Hepatocyte (in vitro differentiated cells): ENCODE measurements at regions not wholly inside any gene's neighbourhood (a gene's known extent, or its start where the extent isn't known, plus 50 kb on each side); places are given as distances from the start of the nearest gene placed in this dataset.

ENCODE experiments used
- DNase-seq: peaks from one replicate; pipeline ENCODE4 v3.0.0-alpha.2; 2016; ENCODE audit warnings: low spot score
- H2AFZ ChIP-seq: fragments of 200-600 bp; sonication (generic); 2 replicates; pipeline ENCODE4 v1.6.0; 2016; ENCODE audit warnings: antibody characterized with exemption, mild to moderate bottlenecking
- H3K27ac ChIP-seq: fragments of 200-600 bp; sonication (generic); 2 replicates; pipeline ENCODE4 v1.5.1; 2016; ENCODE audit warnings: mild to moderate bottlenecking
- H3K27me3 ChIP-seq: fragments of 200-600 bp; sonication (generic); 2 replicates; pipeline ENCODE4 v1.6.1; 2016
- H3K36me3 ChIP-seq: fragments of 200-600 bp; sonication (generic); replicated peaks from 2 replicates; pipeline ENCODE4 v1.5.1; 2016; ENCODE audit warnings: low read depth; ENCODE audit not compliant: insufficient read depth
- H3K4me1 ChIP-seq: fragments of 200-600 bp; sonication (generic); 2 replicates; pipeline ENCODE4 v1.5.1; 2016; ENCODE audit warnings: mild to moderate bottlenecking, moderate library complexity; ENCODE audit not compliant: insufficient read depth
- H3K4me2 ChIP-seq: fragments of 200-600 bp; sonication (generic); 2 replicates; pipeline ENCODE4 v1.6.0; 2016
- H3K4me3 ChIP-seq: fragments of 200-600 bp; sonication (generic); 2 replicates; pipeline ENCODE4 v1.5.1; 2016; ENCODE audit warnings: mild to moderate bottlenecking
- H3K79me2 ChIP-seq: fragments of 200-600 bp; sonication (generic); 2 replicates; pipeline ENCODE4 v1.6.0; 2017; ENCODE audit warnings: mild to moderate bottlenecking
- H3K9me2 ChIP-seq: fragments of 200-600 bp; sonication (generic); replicated peaks from 2 replicates; pipeline ENCODE4 v1.6.0; 2017; ENCODE audit warnings: mild to moderate bottlenecking; ENCODE audit not compliant: insufficient read depth
- H3K9me3 ChIP-seq: fragments of 200-600 bp; sonication (generic); 2 replicates; pipeline ENCODE4 v1.5.1; 2016; ENCODE audit warnings: low read depth, mild to moderate bottlenecking
- H4K20me1 ChIP-seq: fragments of 200-600 bp; sonication (generic); 2 replicates; pipeline ENCODE4 v1.6.0; 2016; ENCODE audit warnings: mild to moderate bottlenecking; ENCODE audit not compliant: insufficient read depth, poor library complexity, severe bottlenecking
- CTCF ChIP-seq: fragments of 200-600 bp; sonication (generic); IDR thresholded peaks from 2 replicates; pipeline ENCODE4 v1.5.1; 2016; ENCODE audit warnings: antibody characterized with exemption, mild to moderate bottlenecking; ENCODE audit not compliant: poor library complexity
- EZH2 ChIP-seq: fragments of 200-600 bp; sonication (generic); IDR thresholded peaks from 2 replicates; pipeline ENCODE4 v1.6.1; 2016; ENCODE audit warnings: antibody characterized with exemption, mild to moderate bottlenecking, borderline replicate concordance
- EZH2phosphoT487 ChIP-seq: fragments of 200-600 bp; sonication (generic); IDR thresholded peaks from one replicate; pipeline ENCODE4 v1.6.1; 2018; ENCODE audit warnings: antibody characterized with exemption, mild to moderate bottlenecking, low read depth, moderate library complexity; ENCODE audit not compliant: unreplicated experiment, severe bottlenecking
- WGBS: methylation state at CpG from one replicate; pipeline ENCODE4 v1.1.6; 2016; ENCODE audit warnings: low lambda C conversion rate; ENCODE audit errors: missing lambda C conversion rate; 5-methylcytosine and 5-hydroxymethylcytosine counted together

- Histone ChIP-seq H4K20me1 (no peaks in the 10 kb centered on the region), H3K4me3 (no peak overlapping the region), H3K27me3 (no peaks in the 10 kb centered on the region), H2AFZ (no peak overlapping the region), H3K9me2 (no peaks in the 10 kb centered on the region), H3K36me3 (no peaks in the 10 kb centered on the region), H3K27ac (no peak overlapping the region), H3K9me3 (no peaks in the 10 kb centered on the region), H3K4me2 (no peak overlapping the region), H3K4me1 (no peaks in the 10 kb centered on the region), H3K79me2 (no peaks in the 10 kb centered on the region)
- no peak for TF ChIP-seq CTCF
- no peak for TF ChIP-seq EZH2phosphoT487
- TF ChIP-seq EZH2, result no peak
- no peak for DNase-seq
- 84% methylated on average over 6 of the region's 10 CpGs for WGBS
These were observed 114.2 kb downstream of the SLC16A1 start for GRCh38 chr1:112841825-112842224.

DNA sequence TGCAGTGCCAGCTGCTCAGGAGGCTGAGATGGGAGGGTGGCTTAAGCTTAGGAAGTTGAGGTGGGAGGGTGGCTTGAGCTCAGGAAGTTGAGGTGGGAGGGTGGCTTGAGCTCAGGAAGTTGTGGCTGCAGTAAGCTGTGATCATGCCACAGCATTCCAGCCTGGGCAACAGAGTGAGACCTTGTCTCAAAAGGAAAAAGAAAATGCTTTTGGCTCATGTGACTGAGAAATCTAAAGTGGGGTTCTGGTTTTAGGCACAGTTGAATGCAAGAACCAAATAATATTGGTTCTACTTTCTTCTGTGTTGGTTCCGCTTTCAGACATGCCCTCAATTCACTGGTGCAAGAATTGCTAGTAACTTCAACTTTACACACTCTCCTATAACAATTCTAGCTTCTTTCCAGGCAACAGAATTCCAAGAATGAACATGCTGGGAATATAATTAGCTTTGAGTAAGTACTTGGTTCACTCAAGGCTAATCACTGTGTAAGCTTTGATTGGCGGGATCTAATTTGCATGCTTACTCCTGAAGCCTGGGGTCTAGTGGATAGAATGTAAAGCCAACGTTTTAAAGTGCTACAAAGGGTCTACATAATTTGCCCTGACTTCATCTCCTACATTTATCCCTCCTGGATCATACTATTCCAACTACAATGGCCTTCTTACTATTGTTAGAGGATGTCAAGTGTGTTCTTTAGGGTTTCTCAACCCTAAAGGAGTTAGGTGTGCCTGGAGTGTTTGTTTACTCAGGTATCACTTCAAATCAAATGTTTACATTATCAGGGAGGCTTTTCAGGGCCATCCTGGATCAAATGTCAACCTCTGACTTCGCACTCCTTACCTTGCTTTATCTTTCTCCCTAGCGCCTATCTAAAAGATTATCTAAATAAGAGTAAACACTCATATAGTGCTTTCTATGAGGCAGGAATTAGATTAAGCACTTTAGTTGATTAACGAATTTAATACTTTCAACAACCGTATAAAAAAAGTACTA, 115.1 kb downstream of the SLC16A1 start:
- no peak overlapping the region for H3K4me2 ChIP-seq
- H2AFZ ChIP-seq, result no peak overlapping the region
- no peaks in the 10 kb centered on the region for H3K4me1 ChIP-seq
- no peak for DNase-seq
- TF ChIP-seq CTCF, result no peak
- no peaks in the 10 kb centered on the region for H3K9me3 ChIP-seq
- no peaks in the 10 kb centered on the region for H4K20me1 ChIP-seq
- 46% methylated on average over 7 of the region's 7 CpGs for WGBS
- H3K4me3 ChIP-seq, result no peak overlapping the region
- H3K9me2 ChIP-seq, result no peaks in the 10 kb centered on the region
- H3K79me2 ChIP-seq, result no peaks in the 10 kb centered on the region
- H3K36me3 ChIP-seq, result no peaks in the 10 kb centered on the region
- no peak overlapping the region for H3K27ac ChIP-seq
- H3K27me3 ChIP-seq, result no peaks in the 10 kb centered on the region

DNA sequence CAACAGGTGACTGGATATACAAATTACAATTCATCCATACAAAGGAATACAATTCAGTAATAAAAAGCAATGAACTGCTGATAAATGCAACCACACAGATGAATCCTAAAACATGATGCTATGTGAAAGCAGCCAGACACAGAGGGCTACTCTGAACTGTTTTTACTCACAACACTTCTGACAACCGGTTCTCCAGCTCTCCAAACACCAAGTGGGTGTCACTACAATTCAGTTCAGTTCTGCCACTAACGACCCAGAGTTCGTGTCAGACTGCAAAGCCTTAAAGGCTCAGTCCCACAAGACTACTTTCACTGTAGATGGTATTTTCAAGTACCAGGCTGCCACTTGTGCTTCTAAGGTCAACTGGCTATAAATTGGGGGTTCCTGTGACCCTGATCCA, 119.4 kb downstream of the SLC16A1 start:
- Histone ChIP-seq H3K27ac (no peak overlapping the region), H3K4me1 (no peaks in the 10 kb centered on the region), H4K20me1 (no peaks in the 10 kb centered on the region), H3K36me3 (no peaks in the 10 kb centered on the region), H3K9me2 (no peaks in the 10 kb centered on the region), H3K27me3 (no peaks in the 10 kb centered on the region), H3K4me3 (no peak overlapping the region), H3K9me3 (no peaks in the 10 kb centered on the region), H3K79me2 (no peaks in the 10 kb centered on the region), H2AFZ (no peak overlapping the region), H3K4me2 (no peak overlapping the region)
- 20% methylated on average over 3 of the region's 3 CpGs for WGBS
- TF ChIP-seq EZH2 (no peak), CTCF (no peak), EZH2phosphoT487 (no peak)
- no peak for DNase-seq
